CMK (cell line): ENCODE measurements at regions not wholly inside any gene's neighbourhood (a gene's known extent, or its start where the extent isn't known, plus 50 kb on each side); places are given as distances from the start of the nearest gene placed in this dataset.

Source experiments
- DNase-seq: peaks from one replicate; pipeline ENCODE4 v3.0.0-alpha.2; 2010; ENCODE audit warnings: low read depth

DNA sequence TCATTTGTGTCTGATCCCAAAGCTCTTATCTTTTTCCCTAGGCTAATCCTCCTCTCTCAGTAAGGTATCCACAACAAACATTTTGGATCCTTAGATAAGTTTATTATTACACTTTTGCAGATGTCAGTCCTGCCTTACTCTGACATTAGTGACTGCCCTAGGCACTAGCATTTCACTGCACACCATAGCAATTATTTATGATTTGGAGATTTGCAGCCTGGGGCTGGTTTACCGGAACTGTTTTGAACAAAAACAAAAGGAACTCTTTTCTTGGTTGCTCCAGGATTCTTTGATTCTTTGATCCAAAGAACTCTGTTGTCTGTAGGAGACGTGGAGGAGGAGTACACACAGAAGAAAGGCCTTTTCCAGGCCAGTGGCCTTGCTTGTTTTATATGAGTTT is 80.4 kb downstream of the EDNRB start:
- no peak for DNase-seq

DNA sequence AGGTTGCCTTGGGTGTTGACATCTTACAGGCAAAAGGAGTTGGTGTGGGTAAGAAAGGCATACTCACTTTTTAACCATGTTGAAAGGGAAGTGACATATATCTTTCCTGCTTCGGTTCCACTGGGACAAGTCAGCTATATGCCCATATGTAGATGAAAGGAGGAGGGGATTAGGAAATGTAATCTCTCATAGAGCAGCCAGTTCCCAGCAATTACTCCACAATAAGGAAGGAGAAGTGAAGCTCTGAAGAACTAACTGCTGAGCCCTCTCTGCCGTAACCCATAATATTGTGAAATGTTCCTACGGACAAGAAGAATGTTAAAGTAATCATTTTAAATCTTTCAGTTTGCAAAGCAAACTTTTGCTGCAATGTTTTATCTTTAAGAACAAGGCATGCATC is 82.2 kb downstream of the EDNRB start:
- no peak for DNase-seq

DNA sequence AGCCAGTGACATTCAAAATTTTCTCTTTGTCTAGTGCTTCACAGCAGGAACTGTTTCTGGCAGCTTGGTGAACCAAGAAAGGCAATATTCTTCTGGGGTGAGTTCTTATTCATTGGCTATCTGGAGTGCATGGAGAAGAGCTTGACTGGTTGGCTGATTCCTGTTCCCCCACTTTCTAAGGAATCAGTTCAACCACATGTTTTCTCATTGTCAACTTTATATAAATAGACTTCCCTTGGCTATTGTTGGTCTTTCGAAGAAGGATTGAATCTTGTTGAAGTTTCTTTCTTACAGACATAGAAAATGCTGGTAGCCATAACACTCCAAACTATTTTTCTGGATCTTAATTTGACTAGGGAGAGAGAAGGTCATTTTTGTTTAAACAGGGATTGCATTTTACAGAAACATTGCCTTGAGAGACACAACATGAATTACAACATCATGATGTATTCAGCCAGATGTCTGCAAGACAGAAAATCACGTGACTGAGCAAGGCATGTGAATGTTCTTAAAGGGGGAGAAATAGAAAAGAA is 85.2 kb downstream of the EDNRB start:
- no peak for DNase-seq

DNA sequence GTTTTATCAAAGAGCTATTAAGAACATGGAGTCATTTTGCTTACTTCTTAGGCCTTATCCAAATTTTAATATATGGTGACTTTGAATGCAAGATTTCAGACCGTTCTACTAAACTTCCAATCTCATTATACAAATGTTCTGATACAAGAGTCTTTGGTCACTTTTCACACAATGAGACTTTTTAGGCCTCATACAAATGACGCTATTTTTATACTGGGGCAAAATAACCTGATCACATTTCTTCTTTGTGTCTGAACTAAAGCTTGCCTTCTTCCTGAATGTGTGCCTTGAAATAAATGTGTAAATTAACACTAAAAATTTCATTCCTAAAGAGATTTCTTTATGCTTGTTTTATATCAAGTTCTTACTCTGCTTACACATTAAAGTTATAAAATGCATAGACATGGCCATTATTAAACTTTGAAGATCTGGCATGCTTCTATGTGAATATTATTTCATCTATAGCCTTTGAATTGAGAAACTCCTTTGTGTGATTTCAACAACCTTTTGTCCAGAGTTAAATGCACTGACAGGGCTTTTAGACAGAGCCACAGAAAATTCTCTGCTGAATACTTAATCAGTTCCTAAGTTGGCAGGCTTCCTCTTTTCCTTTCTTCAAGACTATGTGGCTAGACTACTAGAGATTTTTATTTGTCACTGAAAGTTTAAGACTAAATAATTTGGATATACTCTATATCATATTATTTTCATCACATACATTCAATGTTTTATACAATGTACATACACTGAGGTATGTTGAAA is 86.1 kb downstream of the EDNRB start:
- DNase-seq, result no peak

DNA sequence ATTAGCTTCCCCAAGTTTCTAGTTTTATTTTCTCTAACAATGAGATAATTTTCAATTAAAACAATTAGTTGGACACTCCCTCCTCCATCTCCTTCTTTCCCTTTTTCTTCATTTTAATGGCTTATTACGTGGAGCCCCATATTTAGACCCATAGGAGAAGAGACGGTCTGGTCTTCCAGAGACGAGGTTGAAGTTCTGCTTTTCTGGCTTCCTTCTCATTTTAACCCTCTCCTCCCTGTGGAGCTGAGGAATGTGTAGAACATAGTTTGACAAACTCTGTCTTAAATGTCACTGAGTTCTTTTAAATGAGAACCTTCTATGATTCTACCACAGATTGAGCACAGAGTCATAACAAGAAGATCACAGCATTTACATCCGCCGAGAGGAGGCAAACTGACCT is 86.8 kb downstream of the EDNRB start:
- no peak for DNase-seq

DNA sequence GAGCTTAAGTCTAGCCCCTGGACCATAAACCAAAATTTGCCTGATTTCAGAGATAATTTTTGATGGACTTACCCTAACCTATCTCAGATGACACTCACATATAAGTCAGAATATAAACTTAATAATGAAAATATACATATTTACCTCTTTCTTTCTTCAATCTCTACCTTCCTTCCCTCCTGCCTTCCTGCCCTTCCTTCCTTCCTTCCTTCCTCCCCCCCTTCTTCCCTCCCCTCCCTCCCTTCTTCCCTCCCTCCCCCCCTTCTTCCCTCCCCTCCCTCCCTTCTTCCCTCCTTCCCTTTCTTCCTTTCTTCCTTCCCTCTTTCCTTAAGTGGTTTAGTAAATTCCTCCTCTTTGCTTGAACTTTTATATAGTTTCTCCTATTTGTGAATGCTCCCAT is 88.7 kb downstream of the EDNRB start:
- DNase-seq, result no peak

DNA sequence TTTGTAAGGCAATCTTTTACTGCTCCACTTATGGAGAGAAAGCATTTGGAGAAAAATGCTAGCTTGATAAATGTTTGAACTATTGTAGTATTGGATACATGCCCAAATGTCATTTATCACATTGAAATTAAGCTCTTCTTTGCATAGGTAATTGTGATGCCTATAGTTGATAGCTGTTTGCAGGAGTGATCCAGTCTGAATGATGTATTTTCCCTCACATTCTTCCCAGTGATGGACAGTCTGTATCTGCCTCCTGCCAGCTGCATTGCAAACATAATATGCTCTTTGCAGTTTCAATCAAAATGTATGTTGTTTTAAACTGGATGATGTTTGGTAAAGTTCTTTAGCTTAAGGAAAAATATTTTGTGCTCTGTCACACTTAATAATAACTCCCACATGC is 89.8 kb downstream of the EDNRB start:
- no peak for DNase-seq

DNA sequence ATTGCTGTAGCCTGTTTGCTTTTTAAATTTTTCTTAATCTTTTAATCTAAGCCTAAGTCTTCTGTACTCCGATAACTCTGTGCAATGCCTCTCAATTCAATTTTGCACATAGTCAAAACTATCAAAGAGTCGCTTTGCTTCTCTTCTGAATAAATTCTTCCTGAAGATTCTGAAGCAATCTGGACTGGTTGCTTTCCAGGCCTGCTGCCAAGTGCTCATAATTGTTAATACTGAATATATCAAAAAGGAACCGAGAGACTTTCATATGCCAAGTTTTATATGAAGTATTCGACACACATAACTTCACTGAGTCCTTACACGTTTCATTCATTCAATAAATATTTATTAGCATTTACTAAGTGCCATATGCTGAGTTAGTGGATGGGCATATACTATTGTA is 91.3 kb downstream of the EDNRB start:
- no peak for DNase-seq

DNA sequence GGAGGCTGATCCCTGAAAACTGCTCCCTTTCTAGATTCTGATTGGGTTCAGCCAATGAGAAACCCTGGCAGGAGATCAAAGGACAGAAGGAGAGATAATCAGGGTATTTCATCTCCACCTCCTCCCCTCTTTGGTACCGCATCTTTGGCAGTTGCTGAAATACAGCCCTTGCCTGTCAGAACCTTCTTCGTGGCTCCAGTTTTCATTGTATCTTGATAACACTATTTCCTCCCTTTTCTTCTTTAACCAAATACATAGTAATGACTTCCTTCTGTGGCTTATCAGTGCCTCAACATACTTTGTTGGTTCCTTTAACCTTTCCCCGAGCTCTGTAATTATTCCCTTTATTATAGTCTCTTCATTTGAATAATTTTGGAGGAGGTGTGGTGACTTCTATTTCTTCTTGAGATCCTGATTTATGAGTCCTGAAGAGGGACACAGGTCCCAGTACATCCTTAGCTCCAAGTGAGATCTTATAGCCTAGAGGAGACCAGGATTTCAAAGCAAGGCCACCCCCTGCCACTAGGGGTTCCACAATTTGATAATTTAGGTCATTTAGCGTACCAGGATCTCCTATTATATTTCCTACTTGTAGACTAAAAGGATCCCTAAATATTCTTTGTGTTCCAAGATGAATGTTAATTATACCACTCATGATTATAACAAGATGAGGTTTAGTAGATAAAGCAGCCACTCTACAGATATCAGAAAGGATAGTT is 98.0 kb downstream of the EDNRB start:
- DNase-seq, result peak; percentile 48

DNA sequence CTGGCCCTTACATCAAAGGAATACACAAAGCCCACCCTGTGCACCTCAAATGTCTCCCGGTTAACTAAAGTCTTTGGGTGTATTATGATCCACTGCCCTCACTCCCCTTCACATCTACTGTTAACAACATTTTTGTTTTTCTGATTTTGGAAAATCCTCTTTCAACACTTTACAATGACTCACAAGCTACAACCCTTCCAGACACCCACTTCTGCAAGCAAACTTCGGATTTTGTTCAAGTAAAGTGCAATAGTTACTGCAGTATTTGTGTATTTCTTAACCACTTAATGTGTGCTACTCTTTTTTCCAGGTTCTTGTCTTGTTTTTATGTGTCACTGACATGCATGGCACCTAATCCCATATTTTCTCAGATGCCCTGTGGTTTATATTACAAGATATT is 101.1 kb downstream of the EDNRB start:
- no peak for DNase-seq

DNA sequence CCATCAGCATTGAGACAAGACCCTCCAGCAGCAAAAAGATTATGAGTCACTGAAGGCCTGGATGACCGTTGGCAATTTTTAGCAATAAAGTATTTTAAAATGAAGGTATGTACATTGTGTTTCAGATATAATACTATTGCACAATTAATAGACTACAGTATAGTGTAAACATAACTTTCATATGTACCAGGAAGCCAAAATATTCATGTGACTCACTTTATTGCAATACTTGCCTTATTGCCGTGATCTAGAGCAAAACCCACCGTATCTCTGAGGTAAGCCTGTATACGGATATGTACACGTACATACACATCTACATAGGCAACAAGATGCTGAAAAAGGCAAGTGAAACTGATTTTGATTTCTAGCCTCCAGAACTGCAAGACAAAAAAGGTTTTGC is 103.3 kb downstream of the EDNRB start:
- no peak for DNase-seq
